Bronchial epithelial cell (primary cell): ENCODE measurements at regions not wholly inside any gene's neighbourhood (a gene's known extent, or its start where the extent isn't known, plus 50 kb on each side); places are given as distances from the start of the nearest gene placed in this dataset.

Experiments used
- DNase-seq: peaks from one replicate; pipeline ENCODE4 v3.0.0-alpha.2; 2010; ENCODE audit warnings: low read depth
- FAIRE-seq: peaks from 2 replicates; lab custom pipeline; 2011; peaks lifted over from hg19 to GRCh38; lab: Jason Lieb, UNC
- H3K27me3 ChIP-seq: 2 replicates; pipeline ENCODE4 v1.5.1; 2011; ENCODE audit warnings: low read length; ENCODE audit not compliant: control insufficient read depth, insufficient read depth
- H3K36me3 ChIP-seq: 2 replicates; pipeline ENCODE4 v1.5.1; 2011; ENCODE audit warnings: low read length; ENCODE audit not compliant: control insufficient read depth, insufficient read depth
- H3K4me3 ChIP-seq: 2 replicates; pipeline ENCODE4 v1.5.1; 2011; ENCODE audit warnings: mild to moderate bottlenecking, low read depth, low read length, control low read depth
- TF ChIP-seq, protein P1 (sequence below): IDR thresholded peaks from 2 replicates; pipeline ENCODE4 v1.5.1; 2011; ENCODE audit warnings: mild to moderate bottlenecking, moderate library complexity, low read length, control low read depth, inconsistent platforms; ENCODE audit not compliant: insufficient read depth, severe bottlenecking

DNA sequence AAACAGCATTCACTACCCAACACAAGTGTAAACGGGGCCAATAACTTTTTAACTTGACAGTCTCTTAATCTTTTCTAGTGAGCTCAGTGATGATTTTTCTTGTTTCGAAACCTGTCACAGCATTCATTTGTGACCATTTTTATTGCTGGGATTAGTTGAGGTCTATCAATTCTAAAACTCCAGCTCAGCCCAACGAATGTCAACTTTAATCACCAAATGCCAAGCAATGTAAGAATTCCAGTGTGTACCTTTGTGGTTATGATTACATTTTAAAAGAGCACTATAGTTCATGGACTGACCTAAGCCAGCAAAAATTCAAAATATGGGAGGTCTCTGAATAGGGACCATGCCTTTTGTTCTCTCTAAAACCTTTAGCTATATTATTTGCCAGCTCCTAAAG lies 694.3 kb upstream of the SGCG start:
- TF ChIP-seq, protein P1, sequence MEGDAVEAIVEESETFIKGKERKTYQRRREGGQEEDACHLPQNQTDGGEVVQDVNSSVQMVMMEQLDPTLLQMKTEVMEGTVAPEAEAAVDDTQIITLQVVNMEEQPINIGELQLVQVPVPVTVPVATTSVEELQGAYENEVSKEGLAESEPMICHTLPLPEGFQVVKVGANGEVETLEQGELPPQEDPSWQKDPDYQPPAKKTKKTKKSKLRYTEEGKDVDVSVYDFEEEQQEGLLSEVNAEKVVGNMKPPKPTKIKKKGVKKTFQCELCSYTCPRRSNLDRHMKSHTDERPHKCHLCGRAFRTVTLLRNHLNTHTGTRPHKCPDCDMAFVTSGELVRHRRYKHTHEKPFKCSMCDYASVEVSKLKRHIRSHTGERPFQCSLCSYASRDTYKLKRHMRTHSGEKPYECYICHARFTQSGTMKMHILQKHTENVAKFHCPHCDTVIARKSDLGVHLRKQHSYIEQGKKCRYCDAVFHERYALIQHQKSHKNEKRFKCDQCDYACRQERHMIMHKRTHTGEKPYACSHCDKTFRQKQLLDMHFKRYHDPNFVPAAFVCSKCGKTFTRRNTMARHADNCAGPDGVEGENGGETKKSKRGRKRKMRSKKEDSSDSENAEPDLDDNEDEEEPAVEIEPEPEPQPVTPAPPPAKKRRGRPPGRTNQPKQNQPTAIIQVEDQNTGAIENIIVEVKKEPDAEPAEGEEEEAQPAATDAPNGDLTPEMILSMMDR = no peak
- H3K36me3 ChIP-seq = no peaks in the 10 kb centered on the region

DNA sequence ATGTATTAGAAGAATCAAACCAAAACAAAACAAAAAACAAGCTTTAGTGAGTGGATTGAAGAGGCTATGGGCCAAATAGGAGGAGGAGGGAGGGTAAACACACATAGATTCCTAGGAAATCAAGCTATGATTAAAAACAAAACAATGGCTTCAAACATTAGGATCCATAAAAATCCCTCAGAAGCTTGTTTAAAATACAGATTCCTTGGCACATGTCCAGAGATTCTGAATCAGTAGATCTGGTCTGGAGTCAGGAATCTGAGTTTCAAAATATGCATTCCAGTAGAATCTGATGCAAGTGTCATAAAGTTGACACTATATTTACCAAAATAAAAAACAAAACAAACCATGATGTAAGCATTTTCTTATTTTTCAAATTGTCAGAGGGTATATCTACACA lies 692.8 kb upstream of the SGCG start:
- H3K27me3 ChIP-seq = no peaks in the 10 kb centered on the region
- TF ChIP-seq, protein P1 = no peak
- DNase-seq (no peak), FAIRE-seq (no peak)
- H3K4me3 ChIP-seq = no peak overlapping the region
- H3K36me3 ChIP-seq = no peaks in the 10 kb centered on the region

More for the DNA sequence above, 694.3 kb upstream of the SGCG start:
- no peaks in the 10 kb centered on the region for H3K27me3 ChIP-seq
- DNase-seq (no peak), FAIRE-seq (no peak)
- H3K4me3 ChIP-seq = no peak overlapping the region

DNA sequence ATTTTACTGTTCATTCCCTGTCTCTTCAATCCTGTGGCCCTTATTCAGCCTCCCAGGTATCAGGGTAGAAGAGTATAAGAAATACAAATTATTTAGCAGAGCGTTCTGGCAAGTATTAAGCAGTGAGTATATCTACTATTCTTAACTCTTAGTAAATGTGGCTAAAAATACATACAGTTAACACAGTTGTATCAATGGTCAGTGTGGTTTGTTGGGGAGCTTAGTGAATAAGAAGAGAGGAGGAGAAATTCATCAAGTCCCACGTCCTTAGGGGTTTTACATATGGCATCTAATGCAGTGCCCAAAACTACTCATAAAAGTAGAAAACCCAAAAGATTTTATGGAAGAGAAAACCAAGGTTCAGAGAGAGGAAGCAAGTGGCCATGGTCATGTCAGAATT lies 691.0 kb upstream of the SGCG start:
- Histone ChIP-seq H3K4me3 (no peak overlapping the region), H3K36me3 (no peaks in the 10 kb centered on the region), H3K27me3 (no peaks in the 10 kb centered on the region)
- no peak for FAIRE-seq
- DNase-seq = no peak
- TF ChIP-seq, protein P1 = no peak

DNA sequence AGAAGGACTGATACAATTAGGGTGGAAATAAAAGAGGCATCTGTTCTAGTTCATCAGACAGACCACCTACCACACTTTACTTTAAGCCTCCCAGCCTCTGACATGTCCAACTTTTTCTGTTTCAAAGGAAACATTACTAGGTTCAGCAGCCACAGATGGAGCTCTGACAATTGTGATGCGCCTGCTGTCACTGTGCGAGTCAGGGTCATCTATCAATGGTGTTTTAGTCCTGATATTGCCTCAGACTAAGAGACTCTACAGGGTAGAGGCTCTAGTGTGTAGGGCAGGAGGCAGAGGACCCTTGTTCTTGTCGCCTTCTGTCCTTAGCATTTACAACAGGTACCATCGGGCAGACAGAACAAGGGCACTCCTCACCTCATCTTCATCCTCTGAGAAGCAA lies 685.0 kb upstream of the SGCG start:
- DNase-seq (no peak), FAIRE-seq (no peak)
- TF ChIP-seq, protein P1 = no peak
- no peak overlapping the region for H3K4me3 ChIP-seq
- H3K36me3 ChIP-seq = no peaks in the 10 kb centered on the region
- H3K27me3 ChIP-seq = no peaks in the 10 kb centered on the region

DNA sequence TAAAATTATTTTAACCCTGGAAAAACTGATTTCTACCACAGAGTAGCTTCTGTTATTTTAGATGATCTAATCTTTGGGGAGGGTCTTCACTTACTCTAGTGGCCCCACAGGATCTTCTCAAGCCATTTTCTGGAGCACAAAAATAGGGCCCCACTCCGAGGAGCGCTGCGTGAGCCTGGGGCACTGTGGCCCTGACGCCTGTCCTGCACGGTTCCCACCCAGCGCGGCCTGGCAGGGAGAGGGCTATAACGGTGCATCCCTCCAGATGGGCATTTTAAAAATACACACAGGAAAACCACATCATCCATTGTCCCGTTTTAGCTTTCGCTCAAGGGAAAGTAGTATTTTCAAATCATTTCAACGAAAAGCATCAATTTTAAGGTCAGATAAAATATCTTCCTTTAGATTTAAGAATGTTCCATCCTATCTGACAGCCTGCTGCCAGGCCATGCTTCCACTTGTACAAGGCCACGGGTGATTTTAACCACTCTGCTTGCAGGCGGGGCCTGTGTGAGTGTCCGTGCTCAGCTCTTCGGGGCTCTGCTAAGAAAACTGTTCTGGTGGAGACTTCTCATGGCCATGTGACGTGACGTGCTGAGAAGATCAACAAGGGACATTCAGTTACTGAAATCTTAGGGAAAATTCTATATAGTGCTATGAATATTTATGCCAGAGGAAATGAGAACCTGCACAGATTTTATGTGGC lies 683.8 kb upstream of the SGCG start:
- DNase-seq = no peak

More for the DNA sequence above, 683.8 kb upstream of the SGCG start:
- Histone ChIP-seq H3K36me3 (no peaks in the 10 kb centered on the region), H3K4me3 (no peak overlapping the region), H3K27me3 (no peaks in the 10 kb centered on the region)
- FAIRE-seq = no peak
- TF ChIP-seq, protein P1 = no peak
